ENCODE measurements at regions not wholly inside any gene's neighbourhood (a gene's known extent, or its start where the extent isn't known, plus 50 kb on each side); places are given as distances from the start of the nearest gene placed in this dataset.

GRCh38 chr4:13263967-13264525, 220.1 kb downstream of the RAB28 start:
- TF ChIP-seq, protein P1, sequence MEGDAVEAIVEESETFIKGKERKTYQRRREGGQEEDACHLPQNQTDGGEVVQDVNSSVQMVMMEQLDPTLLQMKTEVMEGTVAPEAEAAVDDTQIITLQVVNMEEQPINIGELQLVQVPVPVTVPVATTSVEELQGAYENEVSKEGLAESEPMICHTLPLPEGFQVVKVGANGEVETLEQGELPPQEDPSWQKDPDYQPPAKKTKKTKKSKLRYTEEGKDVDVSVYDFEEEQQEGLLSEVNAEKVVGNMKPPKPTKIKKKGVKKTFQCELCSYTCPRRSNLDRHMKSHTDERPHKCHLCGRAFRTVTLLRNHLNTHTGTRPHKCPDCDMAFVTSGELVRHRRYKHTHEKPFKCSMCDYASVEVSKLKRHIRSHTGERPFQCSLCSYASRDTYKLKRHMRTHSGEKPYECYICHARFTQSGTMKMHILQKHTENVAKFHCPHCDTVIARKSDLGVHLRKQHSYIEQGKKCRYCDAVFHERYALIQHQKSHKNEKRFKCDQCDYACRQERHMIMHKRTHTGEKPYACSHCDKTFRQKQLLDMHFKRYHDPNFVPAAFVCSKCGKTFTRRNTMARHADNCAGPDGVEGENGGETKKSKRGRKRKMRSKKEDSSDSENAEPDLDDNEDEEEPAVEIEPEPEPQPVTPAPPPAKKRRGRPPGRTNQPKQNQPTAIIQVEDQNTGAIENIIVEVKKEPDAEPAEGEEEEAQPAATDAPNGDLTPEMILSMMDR (IDR thresholded peaks at IDR 0.05; ENCODE audit: low read depth, low read length), result no peak
- TF ChIP-seq EZH2phosphoT487 (IDR thresholded peaks at IDR 0.05; ENCODE audit: low read depth), result no peak
